ENCODE measurements at regions not wholly inside any gene's neighbourhood (a gene's known extent, or its start where the extent isn't known, plus 50 kb on each side); places are given as distances from the start of the nearest gene placed in this dataset.
"Not testable (repeated sequence)": the region's sequence is repeated elsewhere in the genome, so short reads cannot be mapped to it uniquely, and the experiment has no call there.

DNA sequence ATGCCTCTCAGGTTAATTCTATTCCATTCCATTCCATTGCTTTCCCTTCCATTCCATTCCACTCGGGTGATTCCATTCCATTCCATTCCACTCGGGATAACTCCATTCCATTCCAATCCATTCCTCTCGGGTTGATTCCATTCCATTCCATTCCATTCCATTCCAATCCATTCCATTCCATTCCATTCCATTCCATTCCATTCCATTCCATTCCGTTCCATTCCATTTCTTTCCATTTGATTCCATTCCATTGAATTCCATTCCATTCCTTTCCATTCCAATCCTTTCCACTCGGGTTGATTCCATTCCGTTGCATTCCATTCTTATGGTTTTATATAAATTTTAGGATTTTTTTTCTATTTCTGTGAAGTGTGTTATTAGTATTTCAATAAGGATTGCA is 170.2 kb downstream of the CWH43 start:
- DNase-seq (ENCODE audit: low spot score); H3K4me1 Mint-ChIP-seq; POLR2A ChIA-PET; ATAC-seq; H3K4me3 Mint-ChIP-seq; H3K27ac Mint-ChIP-seq; CTCF ChIA-PET: not testable (repeated sequence)
- Mint-ChIP-seq H3K36me3 (peaks cover 74% of the 10 kb centered on the region), H3K9me3 (peaks cover 60% of the 10 kb centered on the region), H3K27me3 (ENCODE audit: low read depth) (peaks cover 43% of the 10 kb centered on the region)

DNA sequence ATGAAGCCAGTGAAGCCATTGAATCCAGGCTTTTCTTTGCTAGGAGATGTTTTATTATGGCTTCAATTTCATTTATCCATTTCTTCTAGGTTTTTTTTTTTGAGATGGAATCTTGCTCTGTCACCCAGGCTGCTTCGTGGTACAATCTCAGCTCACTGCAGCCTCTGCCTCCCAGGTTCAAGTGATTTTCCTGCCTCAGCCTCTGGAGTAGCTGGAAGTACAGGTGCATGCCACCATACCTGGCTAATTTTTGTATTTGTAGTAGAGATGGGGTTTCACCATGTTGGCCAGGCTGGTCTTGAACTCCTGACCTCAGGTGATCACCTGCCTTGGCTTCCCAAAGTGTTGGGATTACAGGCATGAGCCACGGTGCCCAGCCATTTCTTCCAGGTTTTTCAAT is 171.6 kb downstream of the CWH43 start:
- DNase-seq (ENCODE audit: low spot score); CTCF ChIA-PET; ATAC-seq; POLR2A ChIA-PET; H3K27ac Mint-ChIP-seq; H3K4me1 Mint-ChIP-seq; H3K4me3 Mint-ChIP-seq: not testable (repeated sequence)
- Mint-ChIP-seq H3K36me3 (peaks cover 61% of the 10 kb centered on the region), H3K27me3 (ENCODE audit: low read depth) (peaks cover 43% of the 10 kb centered on the region), H3K9me3 (peaks cover 58% of the 10 kb centered on the region)

DNA sequence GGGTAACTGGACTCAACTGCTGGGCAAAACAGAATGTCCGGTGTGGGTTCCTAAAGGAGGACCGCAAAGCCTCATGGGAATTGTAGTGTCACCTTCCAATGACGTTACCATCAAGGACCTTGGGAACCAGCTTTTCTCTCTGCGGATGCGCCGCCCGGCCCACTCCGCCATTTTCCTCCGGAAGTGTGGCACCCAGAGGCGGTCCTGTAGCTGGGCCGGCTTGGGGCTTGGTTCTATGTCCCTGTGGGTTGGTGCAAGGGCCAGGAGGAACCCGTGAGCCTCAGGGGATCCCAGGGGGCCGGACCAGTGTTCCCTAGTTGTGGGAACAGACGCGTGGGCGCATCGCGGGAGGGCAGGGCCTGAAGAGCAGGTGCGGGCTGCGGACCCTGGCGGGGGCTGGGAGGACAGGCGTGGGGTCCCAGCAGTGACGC is 175.1 kb downstream of the CWH43 start:
- H3K4me1 Mint-ChIP-seq; H3K27ac Mint-ChIP-seq; POLR2A ChIA-PET; DNase-seq (ENCODE audit: low spot score); ATAC-seq; CTCF ChIA-PET; H3K4me3 Mint-ChIP-seq: not testable (repeated sequence)
- H3K36me3 Mint-ChIP-seq, result peaks cover 32% of the 10 kb centered on the region
- peaks cover 15% of the 10 kb centered on the region for H3K27me3 Mint-ChIP-seq (ENCODE audit: low read depth)
- peaks cover 33% of the 10 kb centered on the region for H3K9me3 Mint-ChIP-seq

DNA sequence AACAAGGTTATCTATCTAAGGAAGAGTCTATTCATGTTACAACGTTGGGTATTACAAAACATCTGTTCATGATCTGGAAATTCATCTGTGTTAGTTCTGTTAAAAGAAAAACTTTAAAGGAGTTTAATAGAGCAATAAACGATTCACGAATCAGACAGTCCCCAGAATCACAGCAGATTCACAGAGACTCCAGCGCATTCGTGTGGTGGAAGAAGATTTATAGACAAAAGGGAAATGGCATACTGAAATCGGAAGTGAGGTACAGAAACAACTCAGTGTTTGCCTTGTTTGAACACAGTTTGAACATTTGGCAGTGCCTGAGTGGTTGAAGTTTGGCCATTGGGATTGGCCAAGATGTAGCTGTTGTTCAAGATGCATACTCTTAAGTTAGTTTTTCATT is 178.8 kb downstream of the CWH43 start:
- H3K27ac Mint-ChIP-seq; H3K27me3 Mint-ChIP-seq (ENCODE audit: low read depth); H3K4me3 Mint-ChIP-seq; CTCF ChIA-PET; DNase-seq (ENCODE audit: low spot score); H3K4me1 Mint-ChIP-seq; ATAC-seq; POLR2A ChIA-PET; H3K36me3 Mint-ChIP-seq: not testable (repeated sequence)
- peaks cover 13% of the 10 kb centered on the region for H3K9me3 Mint-ChIP-seq

DNA sequence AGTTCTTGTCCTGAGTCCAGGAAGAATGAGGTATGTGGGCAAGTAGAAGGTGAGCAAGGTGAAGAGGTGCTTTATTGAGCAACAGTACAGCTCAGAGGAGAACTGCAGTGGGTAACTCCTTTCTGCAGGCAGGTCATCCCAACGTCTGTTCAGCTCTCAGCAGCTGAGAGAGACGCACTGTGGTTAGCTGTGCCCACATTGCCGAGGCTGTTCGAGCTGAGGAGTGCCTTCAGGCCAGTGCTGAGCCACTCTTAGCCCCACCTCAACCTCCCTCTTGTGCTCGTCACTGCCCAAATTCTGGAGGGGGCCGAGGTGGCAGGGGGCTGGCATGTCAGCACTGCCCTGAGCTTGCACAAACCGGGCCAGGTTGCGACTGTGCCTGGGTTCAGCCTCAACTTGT is 191.8 kb downstream of the CWH43 start:
- ATAC-seq; DNase-seq (ENCODE audit: low spot score); H3K27me3 Mint-ChIP-seq (ENCODE audit: low read depth); POLR2A ChIA-PET; H3K4me3 Mint-ChIP-seq; H3K36me3 Mint-ChIP-seq; H3K27ac Mint-ChIP-seq; H3K4me1 Mint-ChIP-seq; H3K9me3 Mint-ChIP-seq; CTCF ChIA-PET: not testable (repeated sequence)

DNA sequence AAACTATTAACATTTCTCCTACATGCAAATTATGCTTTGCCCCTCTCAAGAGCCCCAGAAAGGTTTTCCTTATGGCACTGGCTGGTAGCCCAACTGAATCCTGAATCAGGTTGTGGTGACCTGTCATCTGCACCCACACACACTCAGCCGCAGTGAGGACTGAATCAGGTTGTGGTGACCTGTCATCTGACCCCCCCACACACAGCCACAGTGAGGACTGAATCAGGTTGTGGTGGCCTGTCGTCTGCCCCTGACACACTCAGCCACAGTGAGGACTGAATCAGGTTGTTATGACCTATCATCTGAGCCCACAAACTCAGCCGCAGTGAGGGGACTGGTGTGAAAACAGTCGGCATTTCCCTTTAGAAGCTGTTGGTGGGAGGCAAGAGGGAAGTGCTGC is 195.0 kb downstream of the CWH43 start:
- H3K4me1 Mint-ChIP-seq; DNase-seq (ENCODE audit: low spot score); H3K9me3 Mint-ChIP-seq; H3K27me3 Mint-ChIP-seq (ENCODE audit: low read depth); ATAC-seq; H3K4me3 Mint-ChIP-seq; POLR2A ChIA-PET; H3K27ac Mint-ChIP-seq; CTCF ChIA-PET; H3K36me3 Mint-ChIP-seq: not testable (repeated sequence)

DNA sequence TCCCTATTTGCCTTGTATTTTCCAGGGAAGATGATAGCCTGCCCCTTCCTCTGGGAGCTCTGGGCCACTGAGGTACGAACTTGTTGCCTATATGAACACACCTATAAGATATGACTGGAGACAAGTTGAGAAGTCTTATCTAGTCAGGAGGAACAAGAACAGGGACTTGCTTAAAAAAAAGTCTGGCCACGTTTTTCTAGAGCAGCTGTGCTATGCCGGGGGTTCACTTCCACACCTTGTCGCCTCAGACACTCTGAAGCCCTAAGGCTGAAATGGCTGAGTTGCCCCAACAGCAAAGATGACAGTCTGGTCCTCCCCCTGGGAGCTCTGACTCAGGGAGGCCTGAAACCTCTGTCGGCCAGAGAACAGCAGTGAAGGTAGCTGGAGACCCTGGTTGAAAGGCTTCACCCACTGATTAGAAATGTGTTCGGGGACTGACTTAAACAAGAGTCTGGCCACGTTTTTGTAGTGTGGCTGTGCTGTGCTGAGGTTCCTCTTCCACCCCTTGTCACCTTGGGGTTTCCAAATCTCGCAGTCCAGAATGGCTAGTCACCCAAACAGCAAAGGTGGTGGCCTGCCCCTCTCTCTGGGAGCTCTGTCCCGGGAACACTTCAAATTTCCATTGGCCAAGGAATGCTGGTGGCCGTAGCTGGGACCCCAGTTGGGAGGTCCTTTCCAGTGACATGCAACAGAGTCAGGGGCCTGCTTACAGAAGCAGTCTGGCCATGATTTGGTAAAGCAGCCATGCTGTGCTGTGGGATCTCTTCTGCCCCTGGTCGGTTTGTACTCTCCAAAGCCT is 225.5 kb downstream of the CWH43 start:
- H3K27ac Mint-ChIP-seq; H3K4me1 Mint-ChIP-seq; CTCF ChIA-PET; POLR2A ChIA-PET; H3K4me3 Mint-ChIP-seq; ATAC-seq; DNase-seq (ENCODE audit: low spot score): not testable (repeated sequence)
- Mint-ChIP-seq H3K36me3 (peaks cover 60% of the 10 kb centered on the region), H3K9me3 (peaks cover 69% of the 10 kb centered on the region), H3K27me3 (ENCODE audit: low read depth) (peaks cover 17% of the 10 kb centered on the region)

DNA sequence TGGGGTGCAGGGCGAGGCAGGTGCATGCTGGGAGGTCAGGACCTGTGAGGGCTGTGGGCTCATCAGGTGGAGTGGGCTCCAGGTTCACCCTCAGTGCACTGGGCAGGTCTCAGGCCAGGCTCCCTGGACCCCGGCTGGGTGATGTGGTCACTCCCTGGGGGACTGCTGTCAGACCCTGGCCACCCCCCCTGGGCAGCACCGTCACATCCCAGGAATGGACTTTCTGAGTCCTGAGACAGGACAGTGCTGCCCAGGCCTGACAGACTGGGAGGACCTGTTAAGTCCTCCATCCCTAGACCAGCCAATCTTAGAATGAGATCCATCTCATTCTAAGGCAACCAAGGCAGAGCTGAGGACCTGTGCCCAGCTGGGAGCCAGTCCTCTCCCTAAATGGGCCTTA is 227.2 kb downstream of the CWH43 start:
- H3K27ac Mint-ChIP-seq; ATAC-seq; POLR2A ChIA-PET; H3K4me3 Mint-ChIP-seq; CTCF ChIA-PET; H3K4me1 Mint-ChIP-seq; DNase-seq (ENCODE audit: low spot score): not testable (repeated sequence)
- H3K9me3 Mint-ChIP-seq, result peaks cover 79% of the 10 kb centered on the region
- peaks cover 30% of the 10 kb centered on the region for H3K27me3 Mint-ChIP-seq (ENCODE audit: low read depth)
- peaks cover 74% of the 10 kb centered on the region for H3K36me3 Mint-ChIP-seq

DNA sequence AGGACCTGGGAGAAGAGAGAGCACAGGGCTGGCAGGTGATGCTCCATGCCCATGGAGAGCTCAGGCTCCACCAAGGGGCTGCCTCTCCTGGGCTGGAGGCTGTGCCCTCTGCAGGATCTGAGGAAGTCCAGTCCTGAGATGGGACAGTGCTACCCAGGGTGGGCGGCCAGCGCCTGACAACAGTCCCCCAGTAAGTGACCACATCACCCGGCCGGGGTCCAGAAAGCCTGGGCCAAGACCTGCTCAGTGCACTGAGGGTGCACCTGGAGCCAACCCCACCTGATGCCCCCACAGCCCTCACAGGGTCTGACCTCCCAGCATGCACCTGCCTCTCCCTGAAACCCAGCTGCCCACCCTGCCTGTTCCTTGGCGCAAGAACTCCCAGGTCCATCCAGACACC is 227.7 kb downstream of the CWH43 start:
- ATAC-seq; H3K4me1 Mint-ChIP-seq; H3K27ac Mint-ChIP-seq; CTCF ChIA-PET; POLR2A ChIA-PET; DNase-seq (ENCODE audit: low spot score); H3K4me3 Mint-ChIP-seq: not testable (repeated sequence)
- peaks cover 30% of the 10 kb centered on the region for H3K27me3 Mint-ChIP-seq (ENCODE audit: low read depth)
- peaks cover 79% of the 10 kb centered on the region for H3K9me3 Mint-ChIP-seq
- H3K36me3 Mint-ChIP-seq, result peaks cover 75% of the 10 kb centered on the region

DNA sequence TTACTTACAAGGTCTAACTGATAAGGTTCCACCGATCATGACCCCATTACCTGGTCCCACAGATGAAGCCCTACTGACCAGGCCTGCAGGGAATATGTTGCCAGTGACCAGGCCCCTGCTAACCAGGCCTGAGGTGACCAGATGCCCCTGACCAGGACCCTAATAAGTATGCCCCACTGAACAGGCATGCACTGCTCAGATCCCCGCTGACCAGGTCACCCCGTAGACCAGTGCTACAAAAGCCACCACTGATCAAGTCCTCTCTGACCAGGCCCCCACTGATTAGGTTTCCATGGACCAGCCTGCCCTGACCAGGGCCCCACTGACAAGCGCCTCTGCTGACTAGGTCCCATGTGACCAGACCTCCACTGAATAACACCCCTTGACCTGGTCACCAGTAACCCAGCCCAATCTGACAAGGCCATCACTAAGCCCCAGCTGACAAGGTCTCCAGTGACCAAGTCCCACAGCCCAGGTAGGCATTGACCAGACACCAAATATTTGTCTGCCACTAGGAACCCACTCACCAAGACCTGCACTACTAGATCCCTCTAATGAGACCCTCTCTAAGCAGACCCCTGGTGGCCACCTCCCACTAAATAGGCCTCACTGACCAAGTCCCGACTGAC is 228.5 kb downstream of the CWH43 start:
- H3K4me3 Mint-ChIP-seq; ATAC-seq; H3K27ac Mint-ChIP-seq; CTCF ChIA-PET; DNase-seq (ENCODE audit: low spot score); POLR2A ChIA-PET; H3K4me1 Mint-ChIP-seq: not testable (repeated sequence)
- H3K27me3 Mint-ChIP-seq (ENCODE audit: low read depth), result peaks cover 38% of the 10 kb centered on the region
- peaks cover 83% of the 10 kb centered on the region for H3K36me3 Mint-ChIP-seq
- H3K9me3 Mint-ChIP-seq, result peaks cover 83% of the 10 kb centered on the region

DNA sequence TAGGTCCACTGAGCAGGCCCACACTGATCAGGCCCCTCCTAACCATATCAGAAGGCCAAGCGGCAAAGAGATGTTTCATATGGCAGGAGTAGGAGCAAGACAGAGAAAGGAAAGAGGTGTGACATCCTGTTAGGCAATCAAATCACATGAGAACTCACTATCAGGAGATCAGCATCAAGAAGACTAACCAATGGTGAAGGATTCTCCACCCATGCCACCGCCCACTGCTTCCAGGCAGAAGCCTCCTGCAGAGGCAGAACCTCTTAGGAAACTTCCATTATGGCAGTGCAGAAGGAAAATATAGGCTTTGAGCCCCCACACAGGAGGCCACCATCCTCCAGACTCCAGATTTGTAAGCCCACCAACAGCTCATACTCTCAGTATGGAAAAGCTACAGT is 229.0 kb downstream of the CWH43 start:
- POLR2A ChIA-PET; CTCF ChIA-PET; H3K4me3 Mint-ChIP-seq; DNase-seq (ENCODE audit: low spot score); H3K27ac Mint-ChIP-seq; H3K4me1 Mint-ChIP-seq; ATAC-seq: not testable (repeated sequence)
- Mint-ChIP-seq H3K27me3 (ENCODE audit: low read depth) (peaks cover 42% of the 10 kb centered on the region), H3K36me3 (peaks cover 83% of the 10 kb centered on the region), H3K9me3 (peaks cover 83% of the 10 kb centered on the region)

DNA sequence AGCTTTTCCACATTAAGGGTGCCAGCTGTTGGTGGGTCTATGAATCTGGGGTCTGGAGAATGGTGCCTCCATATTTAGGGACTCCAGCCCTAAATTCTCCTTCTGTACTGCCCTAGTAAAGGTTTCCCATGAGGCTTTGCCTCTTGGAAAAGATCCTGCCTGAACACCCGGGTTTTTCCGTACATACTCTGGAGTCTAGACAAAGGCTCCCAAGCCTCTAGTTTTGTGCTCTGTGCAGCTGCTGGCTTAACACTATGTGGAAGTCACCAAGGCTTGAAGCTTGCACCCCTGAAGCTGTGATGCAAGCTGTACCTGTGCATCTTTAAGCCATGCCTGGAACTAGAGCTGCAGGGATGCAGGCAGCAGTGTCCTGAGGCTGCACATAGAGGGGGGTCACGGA is 230.5 kb downstream of the CWH43 start:
- Mint-ChIP-seq H3K36me3 (peaks cover 90% of the 10 kb centered on the region), H3K27me3 (ENCODE audit: low read depth) (peaks cover 56% of the 10 kb centered on the region), H3K9me3 (peaks cover 89% of the 10 kb centered on the region)
- POLR2A ChIA-PET; H3K4me1 Mint-ChIP-seq; H3K27ac Mint-ChIP-seq; DNase-seq (ENCODE audit: low spot score); ATAC-seq; CTCF ChIA-PET; H3K4me3 Mint-ChIP-seq: not testable (repeated sequence)

Data from WTC11 (cell line).